ENCODE measurements at regions not wholly inside any gene's neighbourhood (a gene's known extent, or its start where the extent isn't known, plus 50 kb on each side); places are given as distances from the start of the nearest gene placed in this dataset.

- 34 to 81% (median 57%) methylated on average over 10 to 11 of the region's 11 CpGs for WGBS, 3 donors
- Histone ChIP-seq H3K4me3 (ENCODE audit: low read depth in 1 of 3, low read length in 3 of 3) (no peak overlapping the region), H3K27ac (ENCODE audit: low read depth in 1 of 3, low read length in 2 of 3) (no peak overlapping the region), H3K9me3 (ENCODE audit: control insufficient read depth in 2 of 2, insufficient read depth in 1 of 2, low read depth in 1 of 2, low read length in 1 of 2) (no peaks in the 10 kb centered on the region), H3K27me3 (ENCODE audit: control insufficient read depth in 3 of 3, insufficient read depth in 3 of 3, low read length in 3 of 3) (no peaks in the 10 kb centered on the region), H3K36me3 (ENCODE audit: control insufficient read depth in 3 of 3, insufficient read depth in 2 of 3, low read depth in 1 of 3, low read length in 3 of 3) (no peaks in the 10 kb centered on the region), H3K4me1 (ENCODE audit: control insufficient read depth in 3 of 3, insufficient read depth in 2 of 3, low read depth in 1 of 3, low read length in 2 of 3) (no peaks in the 10 kb centered on the region)
- DNase-seq (peak in 1 of 2 donors; percentile 56), FAIRE-seq (no peak)
Measured at GRCh38 chr4:101594588-101594987, 195.9 kb upstream of the BANK1 start.

GRCh38 chr4:101593666-101594065 is 196.9 kb upstream of the BANK1 start:
- no peak for FAIRE-seq
- DNase-seq: no peak
- H3K4me3 ChIP-seq (ENCODE audit: low read depth in 1 of 3, low read length in 3 of 3): no peak overlapping the region
- H3K27me3 ChIP-seq (ENCODE audit: control insufficient read depth in 3 of 3, insufficient read depth in 3 of 3, low read length in 3 of 3): no peaks in the 10 kb centered on the region
- WGBS, 3 donors: 85 to 95% (median 85%) methylated on average over 2 of the region's 2 CpGs
- H3K27ac ChIP-seq (ENCODE audit: low read depth in 1 of 3, low read length in 2 of 3): no peak overlapping the region
- H3K36me3 ChIP-seq (ENCODE audit: control insufficient read depth in 3 of 3, insufficient read depth in 2 of 3, low read depth in 1 of 3, low read length in 3 of 3): no peaks in the 10 kb centered on the region
- no peaks in the 10 kb centered on the region for H3K4me1 ChIP-seq (ENCODE audit: control insufficient read depth in 3 of 3, insufficient read depth in 2 of 3, low read depth in 1 of 3, low read length in 2 of 3)
- H3K9me3 ChIP-seq (ENCODE audit: control insufficient read depth in 2 of 2, insufficient read depth in 1 of 2, low read depth in 1 of 2, low read length in 1 of 2): no peaks in the 10 kb centered on the region

DNA sequence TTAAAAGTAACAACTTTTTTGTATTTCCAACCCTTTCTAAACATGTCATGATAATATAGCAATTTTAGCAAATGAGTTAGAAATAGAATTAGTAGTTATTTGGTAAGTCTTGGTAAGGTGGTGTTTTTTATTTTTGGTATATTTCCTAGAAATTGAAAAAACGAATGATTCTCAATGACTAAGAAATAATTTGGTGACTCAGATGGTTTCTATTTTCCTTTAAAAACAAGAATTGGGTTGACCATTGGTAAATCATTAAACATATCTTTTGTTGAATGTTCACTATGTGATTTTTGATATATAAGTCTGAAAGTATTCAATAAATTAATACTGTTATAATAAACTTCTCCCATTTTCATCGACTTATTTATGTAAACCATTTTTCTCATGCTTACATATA is 206.2 kb upstream of the BANK1 start:
- no peaks in the 10 kb centered on the region for H3K36me3 ChIP-seq (ENCODE audit: control insufficient read depth in 3 of 3, insufficient read depth in 2 of 3, low read depth in 1 of 3, low read length in 3 of 3)
- H3K4me1 ChIP-seq (ENCODE audit: control insufficient read depth in 3 of 3, insufficient read depth in 2 of 3, low read depth in 1 of 3, low read length in 2 of 3): no peaks in the 10 kb centered on the region
- FAIRE-seq (no peak), DNase-seq (no peak)
- WGBS, 3 donors: 70 to 76% (median 73%) methylated on average over 2 of the region's 2 CpGs
- peaks cover 0 to 4% of the 10 kb centered on the region in 2 donors for H3K9me3 ChIP-seq (ENCODE audit: control insufficient read depth in 2 of 2, insufficient read depth in 1 of 2, low read depth in 1 of 2, low read length in 1 of 2)
- no peak overlapping the region for H3K27ac ChIP-seq (ENCODE audit: low read depth in 1 of 3, low read length in 2 of 3)
- H3K27me3 ChIP-seq (ENCODE audit: control insufficient read depth in 3 of 3, insufficient read depth in 3 of 3, low read length in 3 of 3): no peaks in the 10 kb centered on the region
- no peak overlapping the region for H3K4me3 ChIP-seq (ENCODE audit: low read depth in 1 of 3, low read length in 3 of 3)

DNA sequence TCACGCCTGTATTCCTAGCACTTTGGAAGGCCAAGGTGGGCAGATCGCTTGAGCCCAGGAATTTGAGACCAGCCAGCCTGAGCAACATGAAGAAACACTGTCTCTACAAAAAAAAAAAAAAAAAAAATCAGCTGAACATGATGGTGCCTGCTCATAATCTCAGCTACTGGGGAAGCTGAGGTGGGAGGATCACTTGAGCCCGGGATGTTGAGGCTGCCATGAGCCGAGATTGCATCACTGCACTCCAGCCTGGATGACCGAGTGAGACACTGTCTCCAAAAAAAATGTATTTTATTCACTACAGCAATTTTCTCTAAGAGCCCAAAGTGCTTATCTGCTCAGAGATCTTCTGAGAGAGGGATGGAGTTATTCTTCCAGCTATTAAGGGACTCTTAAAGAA is 215.8 kb upstream of the PPP3CA start:
- 51 to 74% (median 67%) methylated on average over 5 of the region's 5 CpGs for WGBS, 3 donors
- no peak overlapping the region for H3K4me3 ChIP-seq (ENCODE audit: low read depth in 1 of 3, low read length in 3 of 3)
- DNase-seq (no peak), FAIRE-seq (no peak)
- H3K27ac ChIP-seq (ENCODE audit: low read depth in 1 of 3, low read length in 2 of 3): no peak overlapping the region
- H3K4me1 ChIP-seq (ENCODE audit: control insufficient read depth in 3 of 3, insufficient read depth in 2 of 3, low read depth in 1 of 3, low read length in 2 of 3): no peaks in the 10 kb centered on the region
- H3K27me3 ChIP-seq (ENCODE audit: control insufficient read depth in 3 of 3, insufficient read depth in 3 of 3, low read length in 3 of 3): no peaks in the 10 kb centered on the region
- no peaks in the 10 kb centered on the region for H3K9me3 ChIP-seq (ENCODE audit: control insufficient read depth in 2 of 2, insufficient read depth in 1 of 2, low read depth in 1 of 2, low read length in 1 of 2)
- H3K36me3 ChIP-seq (ENCODE audit: control insufficient read depth in 3 of 3, insufficient read depth in 2 of 3, low read depth in 1 of 3, low read length in 3 of 3): no peaks in the 10 kb centered on the region

DNA sequence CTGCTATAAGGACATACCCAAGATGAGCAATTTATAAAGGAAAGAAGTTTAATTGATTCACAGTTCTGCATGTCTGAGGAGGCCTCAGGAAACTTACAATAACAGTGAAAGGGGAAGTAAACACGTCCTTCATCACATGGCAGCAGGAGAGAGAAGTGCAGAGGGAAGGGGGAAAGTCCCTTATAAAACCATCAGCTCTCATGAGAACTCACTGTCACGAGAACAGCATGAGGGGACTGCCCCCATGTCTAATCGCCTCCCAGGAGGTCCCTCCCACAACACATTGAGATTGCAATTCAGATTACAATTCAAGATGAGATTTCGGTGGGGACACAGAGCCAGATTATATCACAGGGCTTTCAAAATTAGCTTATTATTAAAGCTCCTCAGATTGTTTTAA is 209.5 kb upstream of the PPP3CA start:
- Histone ChIP-seq H3K36me3 (ENCODE audit: control insufficient read depth in 3 of 3, insufficient read depth in 2 of 3, low read depth in 1 of 3, low read length in 3 of 3) (no peaks in the 10 kb centered on the region), H3K4me3 (ENCODE audit: low read depth in 1 of 3, low read length in 3 of 3) (no peak overlapping the region), H3K9me3 (ENCODE audit: control insufficient read depth in 2 of 2, insufficient read depth in 1 of 2, low read depth in 1 of 2, low read length in 1 of 2) (peaks cover 0 to 5% of the 10 kb centered on the region in 2 donors), H3K27me3 (ENCODE audit: control insufficient read depth in 3 of 3, insufficient read depth in 3 of 3, low read length in 3 of 3) (no peaks in the 10 kb centered on the region), H3K4me1 (ENCODE audit: control insufficient read depth in 3 of 3, insufficient read depth in 2 of 3, low read depth in 1 of 3, low read length in 2 of 3) (no peaks in the 10 kb centered on the region), H3K27ac (ENCODE audit: low read depth in 1 of 3, low read length in 2 of 3) (no peak overlapping the region)
- DNase-seq: no peak
- no peak for FAIRE-seq
- 51 to 65% (median 59%) methylated on average over 4 of the region's 4 CpGs for WGBS, 3 donors

DNA sequence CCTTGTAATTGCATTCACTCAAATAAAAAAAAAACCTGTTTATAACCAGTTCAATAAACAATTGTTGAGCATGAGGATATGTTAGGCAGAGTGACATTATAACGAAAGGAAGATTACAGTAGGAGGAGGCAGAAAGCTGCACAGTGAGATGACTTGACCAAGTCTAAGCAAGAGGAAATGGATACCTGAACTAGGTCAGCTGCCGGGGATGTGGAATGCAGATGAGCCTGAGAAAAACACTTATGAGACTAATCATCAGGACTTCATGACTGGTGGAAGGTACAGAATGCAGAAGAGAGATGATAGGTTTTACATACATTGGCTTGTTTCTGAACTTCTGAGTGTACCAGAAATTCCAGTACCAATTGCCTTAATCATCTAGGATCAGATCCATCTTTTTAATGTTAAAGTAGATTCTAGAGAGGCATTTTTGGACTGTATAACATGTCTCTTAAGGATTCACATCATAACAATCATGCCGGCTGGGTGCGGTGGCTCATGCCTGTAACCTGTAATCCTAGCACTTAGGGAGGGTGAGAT is 208.1 kb upstream of the PPP3CA start:
- no peak overlapping the region for H3K27ac ChIP-seq (ENCODE audit: low read depth in 1 of 3, low read length in 2 of 3)
- no peak for FAIRE-seq
- H3K27me3 ChIP-seq (ENCODE audit: control insufficient read depth in 3 of 3, insufficient read depth in 3 of 3, low read length in 3 of 3): no peaks in the 10 kb centered on the region
- no peaks in the 10 kb centered on the region for H3K4me1 ChIP-seq (ENCODE audit: control insufficient read depth in 3 of 3, insufficient read depth in 2 of 3, low read depth in 1 of 3, low read length in 2 of 3)
- H3K36me3 ChIP-seq (ENCODE audit: control insufficient read depth in 3 of 3, insufficient read depth in 2 of 3, low read depth in 1 of 3, low read length in 3 of 3): no peaks in the 10 kb centered on the region
- H3K9me3 ChIP-seq (ENCODE audit: control insufficient read depth in 2 of 2, insufficient read depth in 1 of 2, low read depth in 1 of 2, low read length in 1 of 2): peaks cover 0 to 8% of the 10 kb centered on the region in 2 donors
- no peak overlapping the region for H3K4me3 ChIP-seq (ENCODE audit: low read depth in 1 of 3, low read length in 3 of 3)
- WGBS, 3 donors: 60 to 85% (median 80%) methylated on average over 4 of the region's 4 CpGs
- DNase-seq: no peak

- H3K36me3 ChIP-seq (ENCODE audit: control insufficient read depth in 3 of 3, insufficient read depth in 2 of 3, low read depth in 1 of 3, low read length in 3 of 3): no peaks in the 10 kb centered on the region
- no peak for FAIRE-seq
- no peak overlapping the region for H3K4me3 ChIP-seq (ENCODE audit: low read depth in 1 of 3, low read length in 3 of 3)
- no peaks in the 10 kb centered on the region for H3K9me3 ChIP-seq (ENCODE audit: control insufficient read depth in 2 of 2, insufficient read depth in 1 of 2, low read depth in 1 of 2, low read length in 1 of 2)
- no peaks in the 10 kb centered on the region for H3K27me3 ChIP-seq (ENCODE audit: control insufficient read depth in 3 of 3, insufficient read depth in 3 of 3, low read length in 3 of 3)
- WGBS, 3 donors: 30 to 41% (median 31%) methylated on average over 2 of the region's 2 CpGs
- no peak for DNase-seq
- H3K27ac ChIP-seq (ENCODE audit: low read depth in 1 of 3, low read length in 2 of 3): no peak overlapping the region
- no peaks in the 10 kb centered on the region for H3K4me1 ChIP-seq (ENCODE audit: control insufficient read depth in 3 of 3, insufficient read depth in 2 of 3, low read depth in 1 of 3, low read length in 2 of 3)
Measured at GRCh38 chr4:101540336-101540735, 193.0 kb upstream of the PPP3CA start.

DNA sequence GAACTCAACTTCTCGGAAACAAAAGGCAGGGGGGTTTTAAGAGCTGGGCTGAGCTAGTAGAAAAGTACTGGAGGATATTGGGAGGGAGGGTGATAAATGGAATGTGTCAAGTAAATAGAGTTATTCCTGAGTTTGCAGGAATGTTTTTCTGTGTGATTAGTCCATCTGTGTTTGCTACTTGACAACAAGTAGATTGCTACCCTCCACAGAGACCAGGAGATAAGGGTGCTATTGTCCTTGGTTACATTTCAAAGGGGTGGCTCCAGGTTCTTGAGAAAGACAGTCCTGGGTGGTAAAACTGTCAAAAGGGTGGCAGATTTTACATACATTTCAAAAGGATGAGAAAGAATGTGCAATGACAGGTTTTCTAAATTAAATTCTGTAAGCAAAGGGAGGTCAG is 181.2 kb upstream of the PPP3CA start:
- H3K27me3 ChIP-seq (ENCODE audit: control insufficient read depth in 3 of 3, insufficient read depth in 3 of 3, low read length in 3 of 3): no peaks in the 10 kb centered on the region
- no peaks in the 10 kb centered on the region for H3K36me3 ChIP-seq (ENCODE audit: control insufficient read depth in 3 of 3, insufficient read depth in 2 of 3, low read depth in 1 of 3, low read length in 3 of 3)
- FAIRE-seq (no peak), DNase-seq (no peak)
- H3K27ac ChIP-seq (ENCODE audit: low read depth in 1 of 3, low read length in 2 of 3): no peak overlapping the region
- no peak overlapping the region for H3K4me3 ChIP-seq (ENCODE audit: low read depth in 1 of 3, low read length in 3 of 3)
- H3K4me1 ChIP-seq (ENCODE audit: control insufficient read depth in 3 of 3, insufficient read depth in 2 of 3, low read depth in 1 of 3, low read length in 2 of 3): no peaks in the 10 kb centered on the region
- 39 to 60% (median 55%) methylated on average over 1 of the region's 1 CpG for WGBS, 3 donors
- H3K9me3 ChIP-seq (ENCODE audit: control insufficient read depth in 2 of 2, insufficient read depth in 1 of 2, low read depth in 1 of 2, low read length in 1 of 2): no peaks in the 10 kb centered on the region

GRCh38 chr4:101527188-101527587 is 179.9 kb upstream of the PPP3CA start:
- DNase-seq (peak in 1 of 2 donors; percentile 46), FAIRE-seq (no peak)
- no peaks in the 10 kb centered on the region for H3K27me3 ChIP-seq (ENCODE audit: control insufficient read depth in 3 of 3, insufficient read depth in 3 of 3, low read length in 3 of 3)
- no peaks in the 10 kb centered on the region for H3K4me1 ChIP-seq (ENCODE audit: control insufficient read depth in 3 of 3, insufficient read depth in 2 of 3, low read depth in 1 of 3, low read length in 2 of 3)
- H3K36me3 ChIP-seq (ENCODE audit: control insufficient read depth in 3 of 3, insufficient read depth in 2 of 3, low read depth in 1 of 3, low read length in 3 of 3): no peaks in the 10 kb centered on the region
- 48 to 69% (median 59%) methylated on average over 2 of the region's 2 CpGs for WGBS, 3 donors
- H3K9me3 ChIP-seq (ENCODE audit: control insufficient read depth in 2 of 2, insufficient read depth in 1 of 2, low read depth in 1 of 2, low read length in 1 of 2): no peaks in the 10 kb centered on the region
- no peak overlapping the region for H3K27ac ChIP-seq (ENCODE audit: low read depth in 1 of 3, low read length in 2 of 3)
- H3K4me3 ChIP-seq (ENCODE audit: low read depth in 1 of 3, low read length in 3 of 3): no peak overlapping the region
